HG02938 (cell line): ENCODE measurements at regions not wholly inside any gene's neighbourhood (a gene's known extent, or its start where the extent isn't known, plus 50 kb on each side); places are given as distances from the start of the nearest gene placed in this dataset.

Experiments used
- ATAC-seq: cut with Tn5 transposase; IDR thresholded peaks from one replicate; pipeline ENCODE4 v1.9.1; 2021; ENCODE audit warnings: mild to moderate bottlenecking, moderate library complexity; ENCODE audit not compliant: unreplicated experiment

GRCh38 chr6:29884261-29884660, 56.6 kb downstream of the HLA-G start:
- ATAC-seq = no peak

GRCh38 chr6:29886701-29887100, 55.6 kb upstream of the HLA-A start:
- ATAC-seq = no peak

DNA sequence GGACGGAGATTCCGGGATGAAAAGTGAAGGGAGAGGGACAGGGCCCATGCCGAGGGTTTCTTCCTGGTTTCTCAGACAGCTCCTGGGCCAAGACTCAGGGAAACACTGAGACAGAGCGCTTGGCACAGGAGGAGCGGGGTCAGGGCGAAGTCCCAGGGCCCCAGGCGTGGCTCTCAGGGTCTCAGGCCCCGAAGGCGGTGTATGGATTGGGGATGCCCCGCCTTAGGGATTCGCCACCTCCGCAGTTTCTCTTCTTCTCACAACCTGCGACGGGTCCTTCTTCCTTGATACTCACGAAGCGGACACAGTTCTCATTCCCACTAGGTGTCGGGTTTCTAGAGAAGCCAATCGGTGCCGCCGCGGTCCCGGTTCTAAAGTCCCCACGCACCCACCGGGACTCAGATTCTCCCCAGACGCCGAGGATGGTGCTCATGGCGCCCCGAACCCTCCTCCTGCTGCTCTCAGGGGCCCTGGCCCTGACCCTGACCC, 55.0 kb upstream of the HLA-A start:
- peak; percentile 5 for ATAC-seq

GRCh38 chr6:29887819-29888776, 54.2 kb upstream of the HLA-A start:
- peak; percentile 76 for ATAC-seq
